CD14-positive monocyte (primary cell): ENCODE measurements at regions not wholly inside any gene's neighbourhood (a gene's known extent, or its start where the extent isn't known, plus 50 kb on each side); places are given as distances from the start of the nearest gene placed in this dataset.

Source experiments
- DNase-seq, 3 donors: peaks; one replicate each; pipeline ENCODE4 v3.0.0-alpha.2; 2011 to 2022
- H2AFZ ChIP-seq: 2 replicates; pipeline ENCODE4 v1.6.0; 2012; ENCODE audit warnings: mild to moderate bottlenecking, low read depth, low read length, inconsistent platforms; ENCODE audit not compliant: insufficient read depth, poor library complexity, severe bottlenecking
- H3K27ac ChIP-seq, 2 donors: 1 replicate in 1 of 2; 2 replicates in 1 of 2; pipeline ENCODE4 v1.5.1; 2012 to 2013; ENCODE audit warnings: low read length in 2 of 2, control low read depth in 1 of 2, inconsistent platforms in 1 of 2, low read depth in 1 of 2, mild to moderate bottlenecking in 1 of 2
- H3K27me3 ChIP-seq, 2 donors: one replicate each; pipeline versions ENCODE4 v1.6.0 to v1.6.1; 2011 to 2013; ENCODE audit warnings: low read length in 2 of 2; ENCODE audit not compliant: control insufficient read depth in 2 of 2, insufficient read depth in 2 of 2
- H3K36me3 ChIP-seq, 2 donors: replicated peaks in 1 of 2; 1 replicate in 1 of 2; 2 replicates in 1 of 2; pipeline versions ENCODE4 v1.5.1 to v1.6.1; 2012 to 2013; ENCODE audit warnings: low read length in 2 of 2, control low read depth in 1 of 2, inconsistent platforms in 1 of 2, mild to moderate bottlenecking in 1 of 2; ENCODE audit not compliant: insufficient read depth in 2 of 2, control insufficient read depth in 1 of 2
- H3K4me1 ChIP-seq, 2 donors: 1 replicate in 1 of 2; 2 replicates in 1 of 2; pipeline versions ENCODE4 v1.5.1 to v1.6.1; 2012 to 2013; ENCODE audit warnings: low read length in 2 of 2, control low read depth in 1 of 2, inconsistent platforms in 1 of 2, mild to moderate bottlenecking in 1 of 2, moderate library complexity in 1 of 2; ENCODE audit not compliant: insufficient read depth in 2 of 2, control insufficient read depth in 1 of 2
- H3K4me2 ChIP-seq: replicated peaks from 2 replicates; pipeline ENCODE3; 2012; ENCODE audit warnings: low read length, moderate library complexity, mild to moderate bottlenecking; ENCODE audit not compliant: poor library complexity, severe bottlenecking; ENCODE audit errors: extremely low read depth
- H3K4me3 ChIP-seq, 3 experiments: fragments of 200-600 bp in 1 of 3; sonication (generic) in 1 of 3; replicated peaks in 1 of 3; 1 replicate in 2 of 3; 2 replicates in 1 of 3; pipeline ENCODE4 v1.5.1; 2011 to 2013; ENCODE audit warnings: low read length in 3 of 3, mild to moderate bottlenecking in 3 of 3, control low read depth in 2 of 3, low read depth in 2 of 3, inconsistent platforms in 1 of 3, moderate library complexity in 1 of 3
- H3K79me2 ChIP-seq: 2 replicates; pipeline ENCODE4 v1.6.0; 2012; ENCODE audit warnings: mild to moderate bottlenecking, control low read depth, inconsistent platforms, low read length, moderate library complexity; ENCODE audit not compliant: insufficient read depth
- H3K9ac ChIP-seq: 2 replicates; pipeline ENCODE4 v1.6.0; 2017; ENCODE audit warnings: low read length, mild to moderate bottlenecking; ENCODE audit not compliant: insufficient read depth, poor library complexity, severe bottlenecking
- H3K9me3 ChIP-seq, 2 donors: replicated peaks in 1 of 2; 1 replicate in 1 of 2; 2 replicates in 1 of 2; pipeline versions ENCODE4 v1.5.1 to v1.6.1; 2012 to 2013; ENCODE audit warnings: low read length in 2 of 2, control low read depth in 1 of 2; ENCODE audit not compliant: control insufficient read depth in 1 of 2, insufficient read depth in 1 of 2
- H4K20me1 ChIP-seq: 2 replicates; pipeline ENCODE4 v1.6.0; 2012; ENCODE audit warnings: mild to moderate bottlenecking, low read length, control low read depth, moderate library complexity; ENCODE audit not compliant: insufficient read depth
- H3K27ac Mint-ChIP-seq, 7 donors: one replicate each; pipeline ENCODE4 v1.8.0; 2020; ENCODE audit warnings: mild to moderate bottlenecking in 7 of 7, mixed read lengths in 7 of 7, moderate library complexity in 6 of 7, inconsistent platforms in 2 of 7
- H3K27me3 Mint-ChIP-seq, 3 donors: one replicate each; pipeline ENCODE4 v1.8.0; 2021 to 2022; ENCODE audit warnings: low read depth in 3 of 3, mild to moderate bottlenecking in 3 of 3, mixed read lengths in 3 of 3, moderate library complexity in 3 of 3, inconsistent platforms in 1 of 3
- H3K36me3 Mint-ChIP-seq, 2 donors: one replicate each; pipeline ENCODE4 v1.8.0; 2020; ENCODE audit warnings: mixed read lengths in 2 of 2, inconsistent platforms in 1 of 2, mild to moderate bottlenecking in 1 of 2
- H3K4me1 Mint-ChIP-seq: one replicate; pipeline ENCODE4 v1.8.0; 2020; ENCODE audit warnings: mild to moderate bottlenecking, mixed read lengths
- H3K4me3 Mint-ChIP-seq, 2 donors: one replicate each; pipeline ENCODE4 v1.8.0; 2020; ENCODE audit warnings: mild to moderate bottlenecking in 2 of 2, mixed read lengths in 2 of 2, moderate library complexity in 1 of 2
- H3K9me3 Mint-ChIP-seq, 7 donors: one replicate each; pipeline ENCODE4 v1.8.0; 2020 to 2022; ENCODE audit warnings: mixed read lengths in 7 of 7, mild to moderate bottlenecking in 6 of 7, moderate library complexity in 6 of 7, inconsistent platforms in 2 of 7
- CTCF ChIP-seq: fragments of 200-600 bp; IDR thresholded peaks from one replicate; pipeline ENCODE4 v1.8.0; 2022; ENCODE audit warnings: antibody characterized with exemption, mild to moderate bottlenecking
- WGBS: methylation state at CpG from one replicate; pipeline ENCODE4 v1.1.5; 2013; ENCODE audit warnings: missing lambda C conversion rate; ENCODE audit not compliant: insufficient coverage; 5-methylcytosine and 5-hydroxymethylcytosine counted together
- intact Hi-C, 2 donors: fragments of 100-400 bp; cut with micrococcal nuclease; formaldehyde crosslinking; loops; one replicate each; pipeline versions ENCODE4 v1.15.0 to v1.15.1; 2023

- Histone ChIP-seq H3K27me3 (no peaks in the 10 kb centered on the region), H3K4me3 (no peak overlapping the region), H3K9ac (no peak overlapping the region), H3K9me3 (peaks cover 9 to 25% of the 10 kb centered on the region in 2 donors), H3K36me3 (no peaks in the 10 kb centered on the region), H3K4me2 (no peak overlapping the region), H3K4me1 (no peaks in the 10 kb centered on the region), H3K27ac (no peak overlapping the region), H3K79me2 (no peaks in the 10 kb centered on the region), H4K20me1 (no peaks in the 10 kb centered on the region), H2AFZ (no peak overlapping the region)
- Mint-ChIP-seq H3K9me3 (peaks cover 5 to 17% (median 7%) of the 10 kb centered on the region in 7 donors), H3K4me1 (no peaks in the 10 kb centered on the region), H3K4me3 (no peak overlapping the region), H3K36me3 (no peaks in the 10 kb centered on the region), H3K27ac (no peak overlapping the region), H3K27me3 (no peaks in the 10 kb centered on the region)
- no peak for TF ChIP-seq CTCF
- 100% methylated on average over 1 of the region's 1 CpG for WGBS
- intact Hi-C loops = no loop called here
- no peak for DNase-seq
Measured at GRCh38 chr18:42447688-42448087, 492.7 kb downstream of the PIK3C3 start.

GRCh38 chr18:42458226-42458625, 503.2 kb downstream of the PIK3C3 start:
- H3K4me3 Mint-ChIP-seq = no peak overlapping the region
- no peaks in the 10 kb centered on the region for H3K36me3 Mint-ChIP-seq
- H2AFZ ChIP-seq = no peak overlapping the region

More at GRCh38 chr18:42458226-42458625, 503.2 kb downstream of the PIK3C3 start:
- no peaks in the 10 kb centered on the region for H3K79me2 ChIP-seq
- no peaks in the 10 kb centered on the region for H3K4me1 ChIP-seq
- no peak overlapping the region for H3K27ac ChIP-seq
- no peaks in the 10 kb centered on the region for H3K36me3 ChIP-seq
- Mint-ChIP-seq H3K9me3 (peaks cover 0 to 6% (median 2%) of the 10 kb centered on the region in 7 donors), H3K4me1 (no peaks in the 10 kb centered on the region), H3K27me3 (no peaks in the 10 kb centered on the region), H3K27ac (no peak overlapping the region)
- H3K9me3 ChIP-seq = no peaks in the 10 kb centered on the region
- H3K27me3 ChIP-seq = no peaks in the 10 kb centered on the region
- no peak overlapping the region for H3K4me2 ChIP-seq
- no peak for DNase-seq
- no peak overlapping the region for H3K4me3 ChIP-seq
- intact Hi-C loops = no loop called here
- WGBS = no CpG with 5 or more reads among the region's 2 CpGs
- H3K9ac ChIP-seq = no peak overlapping the region
- no peak for TF ChIP-seq CTCF
- no peaks in the 10 kb centered on the region for H4K20me1 ChIP-seq
